ENCODE measurements at regions not wholly inside any gene's neighbourhood (a gene's known extent, or its start where the extent isn't known, plus 50 kb on each side); places are given as distances from the start of the nearest gene placed in this dataset.

DNA sequence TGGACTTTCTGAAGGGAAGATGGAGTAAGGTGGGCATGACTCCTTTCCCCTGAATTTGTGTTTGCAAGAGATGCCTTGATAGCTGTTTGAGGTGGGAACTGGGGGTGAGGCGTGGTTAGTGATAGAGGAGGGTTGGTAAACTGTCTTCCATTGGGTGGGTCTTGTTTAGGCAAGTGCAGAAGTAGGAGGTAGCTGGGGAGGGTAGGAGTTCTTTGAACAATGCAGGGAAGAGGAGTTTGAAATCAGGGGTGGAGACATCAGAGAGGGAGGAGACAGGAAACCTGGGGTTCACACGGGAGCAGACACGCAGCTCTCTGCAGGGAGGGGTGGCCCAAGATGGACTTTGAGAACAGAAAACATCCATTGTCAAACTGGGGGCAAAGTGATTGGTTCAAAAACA is 267.1 kb downstream of the TSN start:
- TF ChIP-seq, protein P1, sequence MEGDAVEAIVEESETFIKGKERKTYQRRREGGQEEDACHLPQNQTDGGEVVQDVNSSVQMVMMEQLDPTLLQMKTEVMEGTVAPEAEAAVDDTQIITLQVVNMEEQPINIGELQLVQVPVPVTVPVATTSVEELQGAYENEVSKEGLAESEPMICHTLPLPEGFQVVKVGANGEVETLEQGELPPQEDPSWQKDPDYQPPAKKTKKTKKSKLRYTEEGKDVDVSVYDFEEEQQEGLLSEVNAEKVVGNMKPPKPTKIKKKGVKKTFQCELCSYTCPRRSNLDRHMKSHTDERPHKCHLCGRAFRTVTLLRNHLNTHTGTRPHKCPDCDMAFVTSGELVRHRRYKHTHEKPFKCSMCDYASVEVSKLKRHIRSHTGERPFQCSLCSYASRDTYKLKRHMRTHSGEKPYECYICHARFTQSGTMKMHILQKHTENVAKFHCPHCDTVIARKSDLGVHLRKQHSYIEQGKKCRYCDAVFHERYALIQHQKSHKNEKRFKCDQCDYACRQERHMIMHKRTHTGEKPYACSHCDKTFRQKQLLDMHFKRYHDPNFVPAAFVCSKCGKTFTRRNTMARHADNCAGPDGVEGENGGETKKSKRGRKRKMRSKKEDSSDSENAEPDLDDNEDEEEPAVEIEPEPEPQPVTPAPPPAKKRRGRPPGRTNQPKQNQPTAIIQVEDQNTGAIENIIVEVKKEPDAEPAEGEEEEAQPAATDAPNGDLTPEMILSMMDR (IDR thresholded peaks at IDR 0.05; ENCODE audit: insufficient read depth, low read length) = no peak
- TF ChIP-seq GABPA (IDR thresholded peaks at IDR 0.05; ENCODE audit: low read depth) (no peak), POLR2AphosphoS5 (IDR thresholded peaks at IDR 0.05; ENCODE audit: low read depth) (no peak)

All from HL-60 (cell line).